Activated CD4-positive, alpha-beta T cell treated with anti-CD3 and anti-CD28 coated beads for 4 hours (primary cell): ENCODE measurements at regions not wholly inside any gene's neighbourhood (a gene's known extent, or its start where the extent isn't known, plus 50 kb on each side); places are given as distances from the start of the nearest gene placed in this dataset.
"Not testable (repeated sequence)": the region's sequence is repeated elsewhere in the genome, so short reads cannot be mapped to it uniquely, and the experiment has no call there.

Experiments
- DNase-seq, 2 donors: peaks; one replicate each; pipeline ENCODE4 v3.0.0-alpha.2; 2020

DNA sequence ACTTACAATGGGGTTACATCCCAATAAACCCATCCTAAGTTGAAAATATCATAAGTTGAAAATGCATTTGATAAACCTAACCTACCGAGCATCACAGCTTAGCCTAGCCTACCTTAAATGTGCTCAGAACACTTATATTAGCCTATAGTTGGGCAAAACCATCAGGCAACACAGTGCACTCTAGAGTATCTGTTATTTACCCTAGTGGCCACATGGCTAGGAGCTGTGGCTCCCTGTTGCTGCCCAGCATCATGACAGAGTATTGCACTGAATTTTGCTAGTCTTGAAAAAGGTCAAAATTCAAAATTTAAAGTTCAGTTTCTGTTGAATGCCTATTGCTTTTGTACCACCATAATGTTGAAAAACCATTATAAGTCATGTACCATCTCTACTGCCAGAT is 482.7 kb upstream of the ZEB2 start:
- no peak for DNase-seq

DNA sequence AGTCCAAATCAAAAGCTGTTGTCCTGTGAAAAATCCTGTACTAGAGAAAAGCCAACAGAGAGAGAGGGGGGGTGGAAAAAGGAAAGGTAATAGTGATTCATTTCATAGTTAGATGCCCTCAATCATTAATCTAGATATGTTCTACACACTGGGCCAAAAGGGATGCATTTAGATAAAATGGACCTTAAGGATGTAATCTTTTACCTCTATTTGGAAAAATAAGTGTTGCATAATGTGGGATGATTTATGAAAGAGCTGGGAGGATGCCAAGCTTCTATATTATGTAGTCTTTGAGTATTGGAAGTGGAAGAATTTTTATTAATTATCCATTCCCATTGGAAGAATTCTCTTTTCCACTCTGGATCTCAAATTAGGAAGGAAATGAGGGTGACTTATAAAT is 480.5 kb upstream of the ZEB2 start:
- DNase-seq: no peak

DNA sequence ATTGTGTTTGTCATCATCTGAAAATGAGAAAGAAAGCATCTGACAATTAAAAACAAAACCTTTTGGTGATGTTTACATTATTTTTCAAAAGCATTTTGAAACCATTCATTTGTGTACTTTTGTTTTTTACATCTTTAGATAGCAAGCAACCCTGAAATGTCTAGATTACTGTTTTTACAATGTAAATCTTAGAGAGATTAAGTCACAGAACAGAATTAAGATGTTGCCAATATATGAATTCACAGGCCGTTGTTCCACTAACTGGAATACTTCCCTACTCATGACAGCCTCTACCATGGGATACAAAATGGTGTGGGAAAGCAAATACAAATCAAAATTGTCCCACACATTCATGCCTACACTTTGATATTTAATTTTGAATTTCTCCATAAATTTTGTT is 480.0 kb upstream of the ZEB2 start:
- no peak for DNase-seq

DNA sequence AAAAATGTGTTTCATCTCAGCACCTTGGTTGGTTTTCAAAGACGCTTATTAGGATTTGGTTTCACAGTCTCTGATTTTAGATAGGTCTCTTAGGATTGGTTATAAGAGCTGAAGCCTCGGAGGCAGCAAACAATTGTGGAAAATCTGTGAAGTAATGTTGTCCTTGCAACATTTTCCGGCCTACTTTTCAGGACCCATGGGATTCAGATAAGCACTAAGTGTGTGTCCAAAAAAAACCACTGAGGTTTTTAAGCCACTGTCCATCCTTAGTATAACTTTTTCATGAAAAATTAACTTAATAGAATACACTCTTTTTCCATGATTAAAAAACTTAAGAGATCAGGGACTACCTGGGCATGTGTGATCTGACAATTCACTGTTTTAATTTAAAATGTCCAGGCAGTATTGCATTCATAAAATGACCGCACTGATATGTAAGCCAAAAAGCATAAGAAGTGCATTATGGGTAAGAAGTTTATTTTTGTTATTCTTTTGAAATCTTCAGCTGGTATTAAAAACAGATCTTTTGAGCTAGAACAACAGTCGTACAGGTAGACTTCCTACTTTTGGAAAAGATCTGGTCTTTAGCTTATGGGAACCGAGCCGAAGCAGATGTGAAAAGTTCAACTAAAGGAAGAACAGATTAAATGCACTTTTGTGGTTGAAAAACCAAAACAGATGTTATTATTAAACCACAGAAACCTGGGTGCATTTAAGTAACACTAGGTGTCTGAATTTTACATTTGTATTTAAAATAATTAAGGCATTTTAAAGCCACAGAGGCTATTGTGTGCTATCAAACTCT is 479.4 kb upstream of the ZEB2 start:
- no peak for DNase-seq

DNA sequence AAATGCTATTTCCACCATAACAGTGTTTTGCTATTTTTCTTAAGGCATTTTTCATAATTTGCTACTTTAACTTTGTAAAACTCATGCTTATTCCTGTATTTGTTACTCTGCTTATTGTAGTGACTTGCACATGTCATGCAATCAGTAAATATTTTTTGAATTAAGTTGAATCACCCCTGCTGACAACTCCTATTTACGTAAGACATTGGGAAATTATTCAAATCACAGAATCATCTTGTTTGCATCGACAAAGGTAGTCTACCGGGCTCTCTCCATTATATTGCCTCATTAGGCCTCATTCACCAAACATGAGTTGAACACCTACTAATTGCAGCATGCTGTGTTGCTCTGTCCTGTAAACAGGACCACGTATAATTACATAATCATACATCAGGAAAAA is 478.5 kb upstream of the ZEB2 start:
- DNase-seq: no peak

DNA sequence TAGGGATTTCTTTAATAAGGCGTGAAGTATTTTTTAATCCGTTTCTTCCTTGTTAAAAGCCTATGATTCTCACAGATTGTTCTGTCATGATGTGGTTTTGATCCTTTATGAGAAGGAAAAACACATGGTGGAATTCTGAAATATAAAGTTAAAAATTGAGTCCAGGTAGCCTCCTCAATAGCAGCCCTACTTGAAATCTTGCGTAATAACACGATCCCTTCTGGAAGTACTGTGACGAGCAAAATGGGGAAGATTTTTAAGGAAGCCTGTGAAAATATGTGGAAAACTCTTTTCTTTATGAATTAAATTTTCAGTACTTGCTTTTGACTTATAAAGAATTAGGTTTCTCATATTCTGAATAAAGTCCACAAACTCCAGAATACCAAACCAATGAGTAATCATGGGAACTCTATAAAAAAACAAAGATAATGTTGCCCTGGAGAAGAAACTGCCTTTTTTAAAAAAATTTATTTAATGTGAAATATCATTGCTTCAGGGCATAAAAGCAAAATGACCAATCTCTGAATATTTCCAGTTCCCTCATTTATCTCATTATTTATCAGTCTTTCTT is 476.4 kb upstream of the ZEB2 start:
- DNase-seq: no peak

DNA sequence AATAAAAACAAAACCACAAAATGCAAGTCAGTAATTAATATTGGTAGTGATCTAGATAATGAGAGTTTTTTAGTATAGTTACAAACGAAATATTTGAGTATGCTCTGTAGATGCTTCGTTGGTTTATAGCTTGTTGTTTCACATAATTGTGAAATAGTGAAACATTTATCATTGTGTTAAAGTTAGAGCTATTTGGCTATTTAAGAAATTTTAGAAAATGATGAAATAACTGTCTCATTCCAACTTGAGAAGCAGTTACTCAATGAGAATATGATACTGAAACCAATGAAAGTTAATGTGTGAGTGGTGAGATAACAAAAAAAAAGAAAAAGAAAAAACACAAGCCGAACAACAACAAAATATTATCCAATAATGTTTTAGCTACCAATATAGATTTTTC is 475.6 kb upstream of the ZEB2 start:
- no peak for DNase-seq

DNA sequence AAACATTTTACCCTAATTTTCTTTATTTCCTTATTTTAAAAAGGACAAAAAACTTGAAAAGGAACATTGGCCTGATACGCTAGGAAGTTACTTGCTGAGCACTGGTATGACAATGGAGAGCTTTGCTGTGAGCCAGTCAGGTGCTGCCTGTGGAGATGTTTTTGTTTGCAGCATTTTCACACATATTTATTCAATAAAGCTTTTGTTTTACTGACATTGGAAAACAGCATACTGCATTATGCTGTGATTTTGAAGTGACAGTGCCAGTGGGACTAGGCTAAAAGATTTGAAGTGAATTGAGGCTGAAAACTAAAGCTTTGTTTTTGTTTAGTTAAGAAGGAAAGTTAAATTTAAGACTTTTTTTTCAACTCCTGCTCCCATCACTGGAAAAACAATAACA is 470.7 kb upstream of the ZEB2 start:
- no peak for DNase-seq

DNA sequence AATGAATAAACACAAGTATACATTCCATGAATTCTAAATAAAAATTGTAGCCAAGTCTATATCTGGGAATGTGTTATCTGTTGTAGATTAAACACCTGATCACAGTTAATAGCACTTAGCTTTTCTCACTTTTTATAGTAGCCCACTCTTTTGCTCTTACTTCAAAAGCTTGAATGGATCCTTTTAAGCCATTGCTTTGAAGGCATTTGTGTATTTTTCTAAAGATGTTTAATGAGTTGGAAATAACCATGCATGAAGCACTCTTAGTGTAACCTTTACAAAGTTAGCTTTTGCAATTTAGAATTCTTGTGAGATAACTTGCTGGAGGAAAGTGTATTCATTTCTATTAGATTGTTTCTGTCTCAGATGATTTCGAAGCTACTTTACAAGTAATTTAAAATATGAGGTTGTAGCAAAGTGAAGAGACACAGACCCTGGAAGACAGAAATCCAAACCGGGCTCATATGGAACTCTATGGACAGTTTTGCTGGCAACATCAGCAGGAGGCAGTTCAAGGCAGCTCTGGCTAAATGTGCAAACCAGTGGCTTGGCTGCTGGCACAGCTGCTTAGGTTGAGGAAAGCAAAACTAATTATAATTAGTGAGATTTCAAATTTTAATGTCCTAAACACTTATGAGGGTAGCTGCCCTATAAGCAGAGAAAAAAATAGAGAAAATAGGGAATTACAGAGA is 469.8 kb upstream of the ZEB2 start:
- no peak for DNase-seq

DNA sequence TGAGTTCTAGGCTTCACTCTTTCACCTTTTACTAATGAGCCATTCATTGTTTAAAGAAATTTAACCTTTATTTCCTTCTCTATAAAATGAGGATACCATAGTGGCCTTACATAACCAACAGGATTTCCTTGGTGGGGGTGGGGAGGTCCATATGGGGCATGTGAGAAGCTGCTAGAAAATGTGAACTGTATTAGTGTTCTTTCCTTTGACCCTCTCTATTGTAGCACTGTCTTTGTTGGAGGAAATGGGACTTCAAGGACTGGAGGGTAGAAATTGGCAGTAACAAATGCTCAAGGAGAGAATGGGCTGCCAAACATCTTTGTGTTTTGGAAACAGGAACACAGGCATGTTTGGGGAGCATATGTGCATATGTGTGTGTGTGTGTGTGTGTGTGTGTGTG is 468.7 kb upstream of the ZEB2 start:
- DNase-seq: no peak

DNA sequence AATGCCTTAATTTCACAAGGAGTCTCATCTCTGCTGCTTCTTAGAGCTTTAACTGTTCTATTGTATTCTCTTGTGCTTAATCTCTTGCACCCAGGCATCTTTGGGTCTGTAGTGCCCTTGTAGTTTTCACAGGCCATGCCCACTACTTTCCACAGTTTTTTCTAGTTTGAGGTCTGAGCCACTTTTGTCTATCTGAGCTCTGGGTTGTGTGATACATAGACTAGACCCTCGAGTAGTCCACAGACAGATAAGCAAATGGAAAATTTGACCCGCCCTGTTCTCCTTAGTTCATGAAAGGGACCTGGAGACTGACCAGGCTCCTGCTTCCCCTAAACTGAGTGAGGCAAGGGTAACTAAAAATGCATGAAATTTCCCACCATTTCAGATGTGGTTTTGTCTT is 466.8 kb upstream of the ZEB2 start:
- DNase-seq: no peak

DNA sequence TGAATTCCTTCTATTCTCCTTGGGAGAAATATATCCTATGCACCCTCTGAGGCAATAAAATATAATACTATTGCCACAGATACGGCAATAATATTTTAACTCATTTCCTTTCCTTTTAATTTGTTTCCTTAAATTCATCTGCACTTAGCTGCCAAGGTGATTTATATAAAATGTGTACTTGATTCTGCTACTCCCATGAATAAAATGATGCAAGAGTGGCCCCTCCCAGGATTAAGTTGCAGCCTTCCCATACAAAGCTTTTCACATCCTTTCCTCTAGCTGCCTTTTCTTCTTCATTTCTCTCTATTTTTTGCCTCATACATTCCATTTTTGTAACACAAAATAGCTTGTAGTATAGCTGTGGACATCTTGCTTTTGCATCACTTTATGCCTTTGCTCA is 464.1 kb upstream of the ZEB2 start:
- DNase-seq: no peak

DNA sequence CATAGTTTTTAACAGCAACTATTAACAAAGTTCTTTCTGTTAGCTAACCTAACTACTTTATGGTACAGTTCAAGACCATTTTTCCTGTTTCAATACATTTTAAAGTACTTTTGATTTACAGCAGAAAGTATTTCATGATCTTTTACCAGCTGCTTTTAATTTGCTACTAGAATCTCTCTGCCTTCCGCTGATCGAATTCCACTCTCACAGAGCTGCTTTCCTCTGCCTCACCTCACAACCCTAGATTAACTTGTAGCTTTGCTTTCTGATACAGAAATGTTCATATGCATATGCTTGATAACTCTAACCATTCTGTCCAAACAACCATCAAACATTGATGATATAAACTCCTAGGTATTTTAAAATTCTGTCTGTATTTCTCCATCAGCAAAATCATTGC is 463.2 kb upstream of the ZEB2 start:
- DNase-seq: no peak

DNA sequence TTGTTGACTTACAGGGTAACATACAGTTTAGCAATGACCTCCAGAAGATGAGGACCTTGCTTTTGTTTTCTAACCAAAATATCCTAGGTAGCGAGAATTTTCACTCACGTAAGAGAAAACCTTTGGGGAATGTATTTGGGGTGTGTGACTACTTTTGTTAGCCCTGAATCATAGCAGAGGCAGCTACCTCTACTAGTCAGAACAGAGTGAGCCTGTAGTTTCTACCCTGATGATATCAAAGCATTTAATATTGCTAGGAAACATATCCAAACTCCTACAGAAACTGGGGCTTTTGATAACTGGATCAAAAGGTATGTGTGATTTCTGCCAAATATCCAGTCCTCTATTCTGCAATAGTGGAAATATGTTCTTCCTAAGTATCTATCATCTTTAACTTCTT is 462.6 kb upstream of the ZEB2 start:
- DNase-seq: no peak

DNA sequence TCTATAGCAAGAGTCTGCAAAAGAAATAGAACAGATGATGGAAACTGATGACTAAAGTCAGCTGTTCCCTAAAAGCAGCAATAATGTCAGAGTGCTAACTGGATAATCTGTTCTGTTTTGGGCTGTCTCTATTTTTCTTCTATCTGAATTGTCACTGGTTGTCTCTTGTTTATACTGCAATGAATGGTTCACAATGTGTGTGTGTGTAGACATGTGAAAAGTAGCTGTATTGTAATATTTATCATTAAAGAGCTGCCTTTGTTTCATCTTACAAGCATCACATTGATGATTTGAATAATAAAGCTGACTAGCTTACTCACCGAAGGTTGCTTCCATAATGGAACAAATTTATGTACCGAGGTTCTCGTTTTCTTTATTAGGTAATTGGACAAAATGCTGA is 456.0 kb upstream of the ZEB2 start:
- no peak for DNase-seq

DNA sequence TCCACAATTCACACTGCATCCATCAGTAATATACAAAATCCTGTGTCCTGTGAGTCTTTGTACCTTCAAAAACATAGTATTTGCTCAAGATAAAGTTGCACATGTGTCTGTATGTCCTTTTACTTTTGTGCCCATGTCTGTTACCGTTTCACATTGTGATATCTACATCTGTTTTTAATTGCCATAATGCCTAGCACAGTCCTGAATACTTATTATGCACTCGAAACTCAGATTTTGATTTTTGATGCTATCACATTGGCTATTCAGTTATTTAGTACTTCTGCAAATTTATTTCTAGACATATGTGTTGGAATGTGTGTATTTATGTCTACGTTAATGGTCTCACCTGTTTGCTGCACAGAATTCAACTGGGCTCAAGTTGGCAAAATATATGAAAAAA is 452.8 kb upstream of the ZEB2 start:
- DNase-seq: no peak

DNA sequence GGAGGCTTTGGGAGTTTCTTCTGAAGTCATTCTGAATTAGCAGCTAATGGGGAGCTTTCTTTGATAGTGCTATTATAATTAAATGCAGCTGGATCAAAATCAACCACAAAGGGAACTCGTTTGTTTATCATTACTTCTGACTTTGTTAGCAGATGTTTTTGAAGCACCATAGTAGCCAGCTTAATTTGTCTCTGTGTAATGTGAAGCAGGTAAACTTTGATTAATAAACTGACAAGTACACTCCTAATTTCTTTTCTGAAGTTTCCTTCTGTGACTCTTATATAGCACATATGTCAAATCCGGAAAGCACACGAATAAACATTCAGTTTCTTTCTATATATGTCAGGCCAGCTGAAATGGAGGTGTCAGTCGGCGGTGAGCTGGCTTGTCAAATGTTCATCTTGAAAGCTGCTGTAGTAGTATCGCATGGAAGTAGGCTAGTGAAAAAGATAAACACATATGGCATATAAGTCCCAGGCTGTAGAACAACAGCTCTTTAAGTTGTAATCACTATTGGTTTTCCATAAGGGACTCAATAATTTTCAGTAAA is 451.9 kb upstream of the ZEB2 start:
- DNase-seq: no peak

DNA sequence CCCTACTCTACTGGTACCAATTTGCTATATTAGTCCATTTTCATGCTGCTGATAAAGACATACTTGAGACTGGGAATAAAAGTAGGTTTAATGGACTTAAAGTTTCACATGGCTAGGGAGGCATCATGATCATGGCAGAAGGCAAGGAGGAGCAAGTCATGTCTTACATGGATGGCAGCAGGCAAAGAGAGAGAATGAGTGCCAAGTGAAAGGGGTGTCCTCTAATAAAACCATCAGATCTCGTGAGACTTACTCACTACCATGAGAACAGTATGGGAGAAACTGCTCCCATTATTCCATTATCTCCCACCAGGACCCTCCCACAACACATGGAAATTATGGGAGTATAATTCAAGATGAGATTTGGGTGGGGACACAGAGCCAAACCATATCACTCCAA is 450.5 kb upstream of the ZEB2 start:
- DNase-seq: not testable (repeated sequence)

DNA sequence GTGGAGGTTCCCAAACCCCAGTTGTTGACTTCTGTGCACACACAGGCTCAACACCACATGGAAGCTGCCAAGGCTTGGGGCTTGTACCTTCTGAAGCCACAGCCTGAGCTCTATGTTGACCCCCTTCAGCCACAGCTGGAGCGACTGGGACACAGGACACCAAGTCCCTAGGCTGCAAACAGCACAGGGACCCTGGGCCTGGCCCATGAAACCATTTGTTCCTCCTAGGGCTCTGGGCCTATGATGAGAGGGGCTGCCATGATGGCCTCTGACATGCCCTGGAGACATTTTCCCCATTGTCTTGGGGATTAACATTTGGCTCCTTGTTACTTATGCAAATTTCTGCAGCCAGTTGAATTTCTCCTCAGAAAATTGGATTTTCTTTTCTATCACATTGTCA is 449.6 kb upstream of the ZEB2 start:
- not testable (repeated sequence) for DNase-seq

DNA sequence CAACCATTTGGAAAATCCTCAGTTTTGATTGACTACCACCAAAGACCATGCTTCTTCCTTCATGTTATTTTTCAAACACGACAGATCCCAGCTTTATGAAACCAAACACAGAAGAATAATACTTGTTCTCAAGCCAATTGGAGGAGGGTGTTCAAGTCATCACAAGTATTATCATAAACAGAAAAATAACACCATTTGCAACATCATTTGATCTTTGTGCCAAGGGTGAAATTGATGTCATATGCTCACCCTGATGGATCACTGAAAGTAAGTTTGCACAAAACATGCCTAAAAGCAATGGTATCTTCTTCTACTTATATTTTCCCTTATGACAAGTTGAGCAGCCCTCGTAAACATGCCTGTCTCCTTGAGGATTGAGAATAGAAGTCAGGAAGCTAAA is 448.0 kb upstream of the ZEB2 start:
- DNase-seq: no peak

DNA sequence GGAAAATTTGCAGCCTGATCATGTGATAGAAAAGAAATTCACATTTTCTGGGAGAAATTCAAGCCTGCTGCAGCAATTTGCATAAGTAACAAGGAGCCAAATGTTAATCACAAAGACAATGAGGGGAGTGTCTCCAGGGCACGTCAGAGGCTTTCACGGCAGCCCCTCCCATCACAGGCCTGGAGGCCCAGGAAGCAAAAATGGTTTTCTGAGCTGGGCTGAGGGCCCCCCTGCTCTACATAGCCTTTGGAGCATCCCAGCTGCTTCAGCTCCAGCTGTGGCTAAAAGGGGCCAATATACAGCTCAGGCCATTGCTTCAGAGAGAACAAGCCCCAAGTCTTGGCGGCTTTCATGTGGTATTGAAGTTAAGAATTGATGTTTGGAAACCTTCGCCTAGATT is 445.3 kb upstream of the ZEB2 start:
- DNase-seq: no peak

DNA sequence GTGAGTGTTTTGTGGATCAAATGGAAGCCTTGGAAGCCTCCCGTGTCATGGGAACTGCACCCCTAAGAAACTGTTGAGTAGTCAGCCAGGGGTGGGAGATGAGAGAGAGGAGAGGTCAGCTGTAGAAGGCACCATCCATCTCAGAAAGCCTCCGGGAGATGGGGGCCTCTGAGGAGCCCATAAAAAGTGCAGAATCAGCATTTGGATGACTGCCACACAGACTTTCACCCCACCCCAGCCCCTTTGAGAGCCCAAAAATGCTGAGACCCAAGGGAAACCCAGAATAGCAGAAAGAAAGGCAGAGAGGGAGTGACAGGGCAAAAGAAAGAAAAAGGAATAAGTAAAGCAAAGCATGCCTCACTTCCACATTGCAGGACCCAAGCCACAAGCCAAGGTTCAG is 443.1 kb upstream of the ZEB2 start:
- DNase-seq: no peak

DNA sequence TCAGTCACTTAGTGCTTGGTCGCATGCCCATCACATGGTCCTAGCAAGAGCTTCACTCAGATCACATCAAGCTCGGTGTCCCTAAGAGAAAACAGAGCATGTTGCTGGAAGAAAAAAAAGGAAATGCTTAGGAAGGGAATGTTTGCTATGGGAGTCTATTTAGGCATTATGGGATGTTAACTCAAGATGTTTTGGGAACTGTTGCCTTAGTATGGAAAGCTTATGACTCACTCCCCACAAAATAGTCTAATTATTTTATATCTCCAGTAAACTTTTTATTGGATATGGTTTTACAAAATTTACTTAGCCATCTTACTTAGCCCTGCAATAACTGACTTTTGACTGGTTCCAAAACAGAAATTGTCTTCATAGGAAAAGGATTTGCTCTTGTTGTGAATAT is 439.5 kb upstream of the ZEB2 start:
- DNase-seq: no peak

DNA sequence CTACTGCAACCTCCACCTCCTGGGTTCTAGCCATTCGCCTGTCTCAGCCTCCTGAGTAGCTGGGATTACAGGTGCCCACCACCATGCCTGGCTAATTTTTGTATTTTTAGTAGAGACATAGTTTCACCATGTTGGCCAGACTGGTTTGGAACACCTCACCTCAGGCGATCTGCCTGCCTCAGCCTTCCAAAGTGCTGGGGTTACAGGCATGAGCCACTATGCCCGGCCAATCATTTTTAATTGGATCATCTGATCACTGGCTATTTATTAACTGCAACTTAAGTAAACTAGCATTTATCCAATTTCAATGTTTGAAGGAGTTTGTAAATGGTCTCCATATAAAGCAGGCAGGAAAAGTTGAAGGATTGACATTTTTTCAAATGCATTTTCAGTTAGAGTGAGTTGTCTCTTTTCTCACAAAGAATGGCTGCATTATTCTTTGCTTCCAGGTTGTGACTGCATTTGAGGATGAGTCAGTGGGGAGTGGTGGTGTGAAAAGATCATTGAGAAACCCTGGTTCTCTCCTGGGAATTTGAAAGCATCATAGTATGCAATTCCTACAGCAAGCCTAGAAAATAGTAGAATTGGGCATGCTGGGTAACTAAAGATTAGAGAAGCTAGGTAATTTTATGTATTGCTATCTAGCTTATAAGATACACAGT is 431.1 kb upstream of the ZEB2 start:
- no peak for DNase-seq
